NCI-H1436 treated with DMSO at 0.1 percent for 48 hours (cell line): ENCODE measurements at regions not wholly inside any gene's neighbourhood (a gene's known extent, or its start where the extent isn't known, plus 50 kb on each side); places are given as distances from the start of the nearest gene placed in this dataset.

Experiments
- DNase-seq: peaks from one replicate; lab custom pipeline; 2025; lab: John Stamatoyannopoulos, UW

DNA sequence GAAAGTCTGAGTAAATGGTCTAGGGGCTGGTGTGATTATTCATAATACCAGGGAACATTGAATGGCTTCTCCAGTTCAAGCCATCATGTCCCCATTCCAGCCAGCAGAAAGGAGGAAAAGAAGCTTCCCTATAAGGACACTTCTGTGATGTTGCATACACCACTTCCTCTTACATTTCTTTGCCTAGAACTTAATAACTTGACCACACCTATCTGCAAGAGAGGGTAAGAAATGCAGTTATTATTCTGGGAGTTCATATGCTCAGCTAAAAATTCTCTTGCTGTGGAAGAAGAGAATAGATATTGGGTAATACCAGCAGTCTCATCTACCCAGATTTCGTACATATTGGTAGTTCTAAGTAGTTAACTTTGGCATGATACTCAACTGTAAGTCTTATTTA, 166.1 kb downstream of the SLC28A3 start:
- DNase-seq, result no peak

DNA sequence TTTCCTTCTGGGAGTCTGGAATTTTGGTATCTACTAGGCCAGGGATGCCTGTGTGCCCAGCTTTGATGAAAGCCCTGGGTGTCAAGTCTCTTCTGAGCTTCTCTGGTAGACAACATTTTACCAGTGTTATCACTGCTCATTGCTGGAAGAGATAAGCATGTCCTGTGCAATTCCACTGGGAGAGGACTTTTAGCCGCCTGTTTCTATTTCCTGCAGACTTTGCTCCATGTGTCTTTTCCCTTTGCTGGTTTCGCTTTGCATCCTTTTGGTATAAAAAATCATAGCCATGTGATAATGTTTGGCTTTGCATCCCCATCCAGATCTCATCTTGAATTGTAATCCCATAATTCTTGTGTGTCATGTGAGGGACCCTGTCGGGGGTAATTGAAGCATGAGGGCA, 163.2 kb downstream of the SLC28A3 start:
- DNase-seq, result no peak

GRCh38 chr9:84179531-84179930, 161.0 kb downstream of the SLC28A3 start:
- DNase-seq, result no peak

GRCh38 chr9:84187090-84187489, 153.5 kb downstream of the SLC28A3 start:
- DNase-seq, result no peak

- DNase-seq, result no peak
Observed at GRCh38 chr9:84189904-84190303, 150.7 kb downstream of the SLC28A3 start.

GRCh38 chr9:84190411-84190810, 150.1 kb downstream of the SLC28A3 start:
- no peak for DNase-seq

DNA sequence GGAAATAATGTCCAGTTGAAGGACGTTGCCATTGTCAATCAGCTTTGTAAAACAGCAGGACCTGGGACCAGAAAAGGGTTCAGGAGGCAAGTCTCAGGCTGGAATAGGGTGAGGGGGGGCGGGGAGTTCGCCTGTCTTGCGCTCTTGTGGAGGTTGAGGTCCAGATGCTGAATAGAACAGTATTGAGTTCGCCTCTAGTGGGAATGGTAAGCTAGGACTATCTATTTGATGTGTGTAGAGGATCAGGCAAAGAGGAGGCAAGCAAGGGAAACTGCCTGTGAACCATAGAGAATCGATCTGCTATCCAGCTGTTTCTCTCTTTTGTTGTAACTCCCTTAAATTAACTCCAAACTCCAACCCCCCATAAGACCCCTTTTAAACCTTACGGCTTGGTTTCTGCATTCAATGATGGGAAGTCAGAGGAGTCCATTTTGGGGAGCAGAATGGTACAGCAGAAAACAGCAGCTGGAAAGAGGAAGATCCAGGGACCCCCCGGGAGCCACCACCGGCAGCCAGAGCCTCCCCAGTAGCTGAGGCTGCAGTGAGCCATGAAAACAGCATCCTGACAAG, 133.7 kb downstream of the SLC28A3 start:
- DNase-seq, result no peak

DNA sequence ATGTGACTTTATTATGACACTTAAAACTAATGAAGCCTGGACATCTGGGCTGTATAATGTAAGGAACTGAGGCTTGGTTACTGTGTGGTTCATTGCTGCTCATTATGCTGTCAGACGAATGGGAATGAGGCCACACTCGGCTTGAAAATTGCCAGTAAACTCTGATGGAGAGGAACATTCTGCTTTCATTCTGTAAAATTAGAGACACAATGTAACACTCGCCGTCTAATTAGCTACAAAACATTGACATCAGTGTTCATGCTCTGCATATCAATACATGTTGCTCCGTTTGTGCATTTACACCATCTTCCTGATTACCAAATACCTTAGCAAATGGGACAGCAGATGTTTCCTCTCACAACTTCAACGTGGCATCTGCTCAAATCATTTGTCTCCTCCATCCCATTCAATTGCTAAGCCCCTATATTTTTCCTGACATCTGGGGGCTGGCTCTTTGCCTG, 133.0 kb downstream of the SLC28A3 start:
- DNase-seq, result no peak

DNA sequence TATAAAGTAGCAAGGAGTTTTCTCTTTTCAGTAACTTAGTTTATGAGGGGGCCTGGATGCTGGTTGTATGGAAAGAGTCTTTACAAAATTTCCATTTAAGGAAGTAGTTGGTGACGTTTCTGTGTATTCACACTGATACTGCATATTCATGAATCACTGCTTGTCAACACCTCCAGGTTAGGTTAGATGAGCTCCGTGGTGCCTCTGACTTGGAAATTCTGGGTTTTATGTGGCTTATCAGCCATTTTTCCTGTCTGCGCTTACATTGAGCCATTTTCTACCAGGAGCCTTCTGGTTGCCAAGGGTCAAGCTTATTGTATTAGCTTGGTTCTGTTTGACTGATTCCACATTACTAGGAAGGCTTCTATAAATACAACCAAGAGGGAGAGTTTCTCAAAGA, 128.3 kb downstream of the SLC28A3 start:
- no peak for DNase-seq

DNA sequence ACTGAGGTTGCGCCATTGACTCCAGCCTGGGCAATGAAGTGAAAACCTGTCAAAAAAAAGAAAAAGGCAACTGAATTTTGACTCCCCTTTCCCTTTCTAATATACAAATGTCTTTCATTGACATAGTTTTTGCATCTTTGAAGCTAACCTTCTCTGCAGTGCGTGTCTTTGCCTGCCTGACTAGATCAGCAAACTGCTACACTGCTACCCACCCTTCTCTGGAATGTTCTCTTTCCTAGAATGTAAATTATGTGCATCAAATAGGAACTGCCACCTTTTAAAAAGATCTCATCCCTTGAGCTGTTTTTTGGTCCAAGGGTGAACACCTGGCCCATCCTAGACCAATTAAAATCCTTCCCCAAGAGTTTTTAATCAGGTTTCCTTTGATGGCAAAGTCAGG, 127.6 kb downstream of the SLC28A3 start:
- no peak for DNase-seq

GRCh38 chr9:84216151-84216550, 124.4 kb downstream of the SLC28A3 start:
- no peak for DNase-seq

- no peak for DNase-seq
Observed at GRCh38 chr9:84218322-84218721, 122.2 kb downstream of the SLC28A3 start.

DNA sequence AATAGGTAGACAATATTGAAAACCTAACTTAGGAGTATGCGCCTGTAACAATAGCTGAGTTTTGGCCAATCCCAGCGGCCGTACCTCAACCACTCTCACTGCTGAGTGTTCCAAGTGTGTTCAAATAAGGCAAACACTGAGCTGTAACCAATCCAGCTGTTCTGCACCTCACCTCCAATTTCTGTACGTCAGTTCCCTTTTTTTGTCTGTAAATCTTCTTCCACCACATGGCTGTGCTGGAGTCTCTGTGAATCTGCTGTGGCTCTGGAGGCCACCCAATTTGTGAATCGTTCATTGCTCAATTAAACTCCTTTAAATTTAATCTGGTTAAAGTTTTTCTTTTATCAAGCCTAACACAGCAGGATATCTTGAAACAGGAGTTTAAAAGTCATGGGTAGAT, 116.3 kb downstream of the SLC28A3 start:
- no peak for DNase-seq
